HEK293 (cell line): ENCODE measurements at regions not wholly inside any gene's neighbourhood (a gene's known extent, or its start where the extent isn't known, plus 50 kb on each side); places are given as distances from the start of the nearest gene placed in this dataset.

Experiments used
- CTCF ChIA-PET: fragments of 350-600 bp; formaldehyde crosslinking; extraction: SDS; loops from one replicate; lab custom pipeline; 2021; ENCODE audit warnings: antibody characterized with exemption; lab: Yijun Ruan, JAX
- POLR2A ChIA-PET: fragments of 300-600 bp; formaldehyde crosslinking; extraction: SDS; loops from one replicate; lab custom pipeline; 2020; ENCODE audit warnings: antibody characterized with exemption, inconsistent platforms; lab: Yijun Ruan, JAX
- H3K27ac ChIP-seq: fragments of 200-500 bp; sonication (Bioruptor generic); 2 replicates; pipeline ENCODE4 v1.5.1; 2014; ENCODE audit warnings: low read depth, low read length, control low read depth, inconsistent platforms; ENCODE audit errors: extremely low read depth
- H3K36me3 ChIP-seq, 2 experiments: fragments of 200-500 bp in 1 of 2; sonication (Bioruptor generic) in 1 of 2; 1 replicate in 1 of 2; 2 replicates in 1 of 2; pipeline ENCODE4 v1.5.1; 2014 to 2017; ENCODE audit warnings: inconsistent platforms in 2 of 2, low read length in 2 of 2; ENCODE audit not compliant: control insufficient read depth in 2 of 2, insufficient read depth in 1 of 2
- H3K4me1 ChIP-seq: fragments of 200-500 bp; sonication (Bioruptor generic); 2 replicates; pipeline ENCODE4 v1.5.1; 2014; ENCODE audit warnings: mild to moderate bottlenecking, low read length, inconsistent platforms; ENCODE audit not compliant: control insufficient read depth, insufficient read depth
- H3K4me3 ChIP-seq: 2 replicates; pipeline ENCODE4 v1.5.1; 2011; ENCODE audit warnings: low read depth, mild to moderate bottlenecking, control low read depth, low read length, moderate library complexity
- H3K9me3 ChIP-seq: fragments of 200-500 bp; sonication (Bioruptor generic); 2 replicates; pipeline ENCODE4 v1.5.1; 2014; ENCODE audit warnings: low read depth, low read length, inconsistent platforms; ENCODE audit not compliant: control insufficient read depth, insufficient read depth
- GLIS2 ChIP-seq: fragments of 450-650 bp; formaldehyde crosslinking; IDR thresholded peaks from 2 replicates; pipeline ENCODE4 v1.5.1; 2016; ENCODE audit warnings: missing biosample characterization, missing genetic modification characterization
- IKZF3 ChIP-seq: fragments of 450-650 bp; IDR thresholded peaks from 2 replicates; pipeline ENCODE4 v1.5.0; 2018; ENCODE audit warnings: missing biosample characterization, mild to moderate bottlenecking, missing genetic modification characterization, moderate library complexity
- KLF1 ChIP-seq: fragments of 450-650 bp; formaldehyde crosslinking; IDR thresholded peaks from 2 replicates; pipeline ENCODE4 v1.5.1; 2016; ENCODE audit warnings: missing biosample characterization, missing genetic modification characterization
- MYNN ChIP-seq: fragments of 450-650 bp; formaldehyde crosslinking; IDR thresholded peaks from 2 replicates; pipeline ENCODE4 v1.5.1; 2016; ENCODE audit warnings: missing biosample characterization, missing genetic modification characterization, borderline replicate concordance
- PRDM1 ChIP-seq: fragments of 450-650 bp; formaldehyde crosslinking; IDR thresholded peaks from 2 replicates; pipeline ENCODE4; 2016; ENCODE audit warnings: missing biosample characterization, missing genetic modification characterization
- REST ChIP-seq: fragments of 450-650 bp; formaldehyde crosslinking; IDR thresholded peaks from 2 replicates; pipeline ENCODE4 v1.5.1; 2016; ENCODE audit warnings: missing biosample characterization, missing genetic modification characterization
- SALL2 ChIP-seq: fragments of 450-650 bp; formaldehyde crosslinking; IDR thresholded peaks from 2 replicates; pipeline ENCODE4 v1.5.0; 2017; ENCODE audit warnings: missing biosample characterization, mild to moderate bottlenecking, missing genetic modification characterization, borderline replicate concordance
- SP2 ChIP-seq: fragments of 450-650 bp; formaldehyde crosslinking; IDR thresholded peaks from 2 replicates; pipeline ENCODE4 v1.5.1; 2016; ENCODE audit warnings: missing biosample characterization, missing genetic modification characterization
- YY1 ChIP-seq: fragments of 450-650 bp; formaldehyde crosslinking; IDR thresholded peaks from 2 replicates; pipeline ENCODE4 v1.5.1; 2018; ENCODE audit warnings: missing biosample characterization, missing genetic modification characterization
- ZNF175 ChIP-seq: fragments of 450-650 bp; formaldehyde crosslinking; IDR thresholded peaks from 2 replicates; pipeline ENCODE4 v1.5.1; 2016; ENCODE audit warnings: missing biosample characterization, missing genetic modification characterization
- ZNF280D ChIP-seq: fragments of 450-650 bp; formaldehyde crosslinking; IDR thresholded peaks from 2 replicates; pipeline ENCODE4 v1.5.1; 2016; ENCODE audit warnings: missing biosample characterization, missing genetic modification characterization
- ZNF548 ChIP-seq: fragments of 450-650 bp; formaldehyde crosslinking; IDR thresholded peaks from 2 replicates; pipeline ENCODE4 v1.5.1; 2016; ENCODE audit warnings: missing biosample characterization, missing genetic modification characterization
- ZNF596 ChIP-seq: fragments of 450-650 bp; IDR thresholded peaks from 2 replicates; pipeline ENCODE4 v1.5.0; 2018; ENCODE audit warnings: missing biosample characterization, mild to moderate bottlenecking, missing genetic modification characterization, moderate library complexity
- ZNF610 ChIP-seq: fragments of 450-650 bp; formaldehyde crosslinking; IDR thresholded peaks from 2 replicates; pipeline ENCODE4 v1.5.1; 2016; ENCODE audit warnings: missing biosample characterization, missing genetic modification characterization, borderline replicate concordance
- ZNF639 ChIP-seq: fragments of 450-650 bp; formaldehyde crosslinking; IDR thresholded peaks from 2 replicates; pipeline ENCODE4 v1.5.1; 2016; ENCODE audit warnings: missing biosample characterization, missing genetic modification characterization
- ZNF701 ChIP-seq: fragments of 450-650 bp; formaldehyde crosslinking; IDR thresholded peaks from 2 replicates; pipeline ENCODE4 v1.5.1; 2016; ENCODE audit warnings: missing biosample characterization, missing genetic modification characterization
- ZNF843 ChIP-seq: fragments of 450-650 bp; formaldehyde crosslinking; IDR thresholded peaks from 2 replicates; pipeline ENCODE4 v1.5.1; 2016; ENCODE audit warnings: missing biosample characterization, missing genetic modification characterization
- ZSCAN23 ChIP-seq: fragments of 450-650 bp; formaldehyde crosslinking; IDR thresholded peaks from 2 replicates; pipeline ENCODE4 v1.5.1; 2016; ENCODE audit warnings: missing biosample characterization, missing genetic modification characterization
- TF ChIP-seq, protein P1 (sequence below): fragments of 450-650 bp; formaldehyde crosslinking; optimal IDR thresholded peaks from 2 replicates; pipeline ENCODE3; 2016; ENCODE audit warnings: missing biosample characterization, mild to moderate bottlenecking, missing genetic modification characterization
- TF ChIP-seq, protein P2 (sequence below): fragments of 450-650 bp; formaldehyde crosslinking; IDR thresholded peaks from 2 replicates; pipeline ENCODE4 v1.5.1; 2016; ENCODE audit warnings: missing biosample characterization, missing genetic modification characterization
- TF ChIP-seq, protein P3 (sequence below): fragments of 450-650 bp; formaldehyde crosslinking; IDR thresholded peaks from 2 replicates; pipeline ENCODE4 v1.5.1; 2017; ENCODE audit warnings: missing biosample characterization, missing genetic modification characterization

- TF ChIP-seq, protein P1, sequence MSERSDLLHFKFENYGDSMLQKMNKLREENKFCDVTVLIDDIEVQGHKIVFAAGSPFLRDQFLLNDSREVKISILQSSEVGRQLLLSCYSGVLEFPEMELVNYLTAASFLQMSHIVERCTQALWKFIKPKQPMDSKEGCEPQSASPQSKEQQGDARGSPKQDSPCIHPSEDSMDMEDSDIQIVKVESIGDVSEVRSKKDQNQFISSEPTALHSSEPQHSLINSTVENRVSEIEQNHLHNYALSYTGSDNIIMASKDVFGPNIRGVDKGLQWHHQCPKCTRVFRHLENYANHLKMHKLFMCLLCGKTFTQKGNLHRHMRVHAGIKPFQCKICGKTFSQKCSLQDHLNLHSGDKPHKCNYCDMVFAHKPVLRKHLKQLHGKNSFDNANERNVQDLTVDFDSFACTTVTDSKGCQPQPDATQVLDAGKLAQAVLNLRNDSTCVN (tag by site-specific recombination) = no peak
- TF ChIP-seq ZNF610 (tag by site-specific recombination) (no peak), YY1 (no peak), ZNF280D (tag by site-specific recombination) (no peak), ZNF701 (tag by site-specific recombination) (no peak), PRDM1 (no peak), ZNF548 (tag by site-specific recombination) (no peak), ZSCAN23 (no peak), ZNF175 (tag by site-specific recombination) (no peak), ZNF843 (tag by site-specific recombination) (no peak), IKZF3 (no peak), ZNF639 (no peak)
- TF ChIP-seq, protein P2, sequence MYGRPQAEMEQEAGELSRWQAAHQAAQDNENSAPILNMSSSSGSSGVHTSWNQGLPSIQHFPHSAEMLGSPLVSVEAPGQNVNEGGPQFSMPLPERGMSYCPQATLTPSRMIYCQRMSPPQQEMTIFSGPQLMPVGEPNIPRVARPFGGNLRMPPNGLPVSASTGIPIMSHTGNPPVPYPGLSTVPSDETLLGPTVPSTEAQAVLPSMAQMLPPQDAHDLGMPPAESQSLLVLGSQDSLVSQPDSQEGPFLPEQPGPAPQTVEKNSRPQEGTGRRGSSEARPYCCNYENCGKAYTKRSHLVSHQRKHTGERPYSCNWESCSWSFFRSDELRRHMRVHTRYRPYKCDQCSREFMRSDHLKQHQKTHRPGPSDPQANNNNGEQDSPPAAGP (tag by site-specific recombination) = no peak
Observed at GRCh38 chr5:54362434-54362833, 52.1 kb upstream of the ARL15 start (continued).

DNA sequence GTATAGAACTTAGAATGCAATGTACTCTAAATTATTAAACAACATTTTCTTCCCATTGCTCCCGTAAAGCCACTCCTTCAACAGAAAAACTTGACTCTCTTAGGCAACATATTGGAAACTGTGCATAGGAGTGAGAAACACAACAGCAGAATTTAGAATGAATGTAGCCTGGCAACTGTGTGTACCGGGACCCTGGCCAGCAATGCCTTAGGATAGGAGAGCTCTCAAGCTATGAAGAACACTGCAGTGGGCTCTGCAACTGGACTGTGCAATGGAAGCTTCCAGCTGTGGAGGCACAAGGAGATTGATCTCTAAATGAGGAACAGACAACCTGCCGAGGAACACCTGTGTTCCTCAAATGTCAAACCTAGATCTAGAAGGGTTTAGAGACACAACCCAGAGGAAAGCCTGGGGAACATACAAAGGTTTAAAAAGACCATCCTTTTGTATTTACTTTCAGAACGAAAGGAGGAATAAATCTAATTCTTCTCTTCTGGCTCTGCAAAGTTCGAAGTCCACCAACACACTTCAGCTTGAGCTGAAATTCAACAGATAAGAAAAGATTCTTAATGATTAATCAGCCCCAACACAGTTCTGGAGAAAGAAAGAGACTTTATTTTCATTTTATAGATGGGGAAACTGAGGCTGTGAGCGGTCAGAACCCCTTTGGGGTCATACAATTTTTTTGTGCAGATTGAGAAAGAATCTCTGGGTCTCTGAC, 51.5 kb upstream of the ARL15 start:
- no peaks in the 10 kb centered on the region for H3K9me3 ChIP-seq
- ChIA-PET POLR2A (no interaction called here), CTCF (interaction anchor here (0.7 to 1.5 kb wide), 3 partner anchors 10 to 848 kb away, joined by 3 read pairs; no protein-coding TSS in a partner anchor)
- no peaks in the 10 kb centered on the region for H3K4me1 ChIP-seq
- H3K27ac ChIP-seq = no peak overlapping the region
- no peaks in the 10 kb centered on the region for H3K36me3 ChIP-seq
- H3K4me3 ChIP-seq = no peak overlapping the region
- TF ChIP-seq ZNF280D (tag by site-specific recombination) (no peak), SP2 (tag by site-specific recombination) (no peak), KLF1 (tag by site-specific recombination) (no peak), REST (tag by site-specific recombination) (no peak), MYNN (tag by site-specific recombination) (no peak), ZNF596 (tag by site-specific recombination) (no peak), GLIS2 (no peak), SALL2 (tag by site-specific recombination) (no peak)
- TF ChIP-seq, protein P3, sequence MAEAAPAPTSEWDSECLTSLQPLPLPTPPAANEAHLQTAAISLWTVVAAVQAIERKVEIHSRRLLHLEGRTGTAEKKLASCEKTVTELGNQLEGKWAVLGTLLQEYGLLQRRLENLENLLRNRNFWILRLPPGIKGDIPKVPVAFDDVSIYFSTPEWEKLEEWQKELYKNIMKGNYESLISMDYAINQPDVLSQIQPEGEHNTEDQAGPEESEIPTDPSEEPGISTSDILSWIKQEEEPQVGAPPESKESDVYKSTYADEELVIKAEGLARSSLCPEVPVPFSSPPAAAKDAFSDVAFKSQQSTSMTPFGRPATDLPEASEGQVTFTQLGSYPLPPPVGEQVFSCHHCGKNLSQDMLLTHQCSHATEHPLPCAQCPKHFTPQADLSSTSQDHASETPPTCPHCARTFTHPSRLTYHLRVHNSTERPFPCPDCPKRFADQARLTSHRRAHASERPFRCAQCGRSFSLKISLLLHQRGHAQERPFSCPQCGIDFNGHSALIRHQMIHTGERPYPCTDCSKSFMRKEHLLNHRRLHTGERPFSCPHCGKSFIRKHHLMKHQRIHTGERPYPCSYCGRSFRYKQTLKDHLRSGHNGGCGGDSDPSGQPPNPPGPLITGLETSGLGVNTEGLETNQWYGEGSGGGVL (tag by site-specific recombination) = no peak
